Fibroblast of lung (primary cell): ENCODE measurements at regions not wholly inside any gene's neighbourhood (a gene's known extent, or its start where the extent isn't known, plus 50 kb on each side); places are given as distances from the start of the nearest gene placed in this dataset.

ENCODE experiments used
- EZH2 ChIP-seq: IDR thresholded peaks from 2 replicates; pipeline ENCODE4 v1.5.1; 2012; ENCODE audit warnings: low read length, control low read depth, mild to moderate bottlenecking; ENCODE audit errors: missing control alignments
- TF ChIP-seq, protein P1 (sequence below), 2 donors: IDR thresholded peaks in 1 of 2; conservative IDR thresholded peaks in 1 of 2; 1 replicate in 1 of 2; 2 replicates in 1 of 2; pipeline ENCODE4 v1.5.1; 2011 to 2012; ENCODE audit warnings: low read length in 2 of 2, control low read depth in 1 of 2, inconsistent platforms in 1 of 2, low read depth in 1 of 2, mild to moderate bottlenecking in 1 of 2

DNA sequence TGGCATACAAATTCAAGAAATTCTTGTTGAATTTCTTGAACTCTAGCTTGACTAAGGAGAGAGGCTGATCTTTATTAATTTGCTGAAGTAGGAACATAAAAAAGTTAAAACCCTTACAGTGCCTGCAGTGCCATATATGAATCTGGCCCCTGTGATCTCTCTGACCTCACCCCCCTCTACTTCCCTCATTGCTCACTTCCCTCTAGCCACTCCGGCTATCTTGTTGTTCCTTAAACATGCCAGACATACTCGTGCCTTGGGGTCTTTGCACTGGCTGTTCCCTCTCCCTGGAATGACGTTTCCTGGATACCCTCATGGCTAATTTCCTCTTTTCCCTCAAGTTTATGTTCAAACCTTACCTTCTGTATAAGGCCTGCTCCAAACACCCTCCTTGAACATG is 246.3 kb upstream of the SIX2 start:
- TF ChIP-seq, protein P1, sequence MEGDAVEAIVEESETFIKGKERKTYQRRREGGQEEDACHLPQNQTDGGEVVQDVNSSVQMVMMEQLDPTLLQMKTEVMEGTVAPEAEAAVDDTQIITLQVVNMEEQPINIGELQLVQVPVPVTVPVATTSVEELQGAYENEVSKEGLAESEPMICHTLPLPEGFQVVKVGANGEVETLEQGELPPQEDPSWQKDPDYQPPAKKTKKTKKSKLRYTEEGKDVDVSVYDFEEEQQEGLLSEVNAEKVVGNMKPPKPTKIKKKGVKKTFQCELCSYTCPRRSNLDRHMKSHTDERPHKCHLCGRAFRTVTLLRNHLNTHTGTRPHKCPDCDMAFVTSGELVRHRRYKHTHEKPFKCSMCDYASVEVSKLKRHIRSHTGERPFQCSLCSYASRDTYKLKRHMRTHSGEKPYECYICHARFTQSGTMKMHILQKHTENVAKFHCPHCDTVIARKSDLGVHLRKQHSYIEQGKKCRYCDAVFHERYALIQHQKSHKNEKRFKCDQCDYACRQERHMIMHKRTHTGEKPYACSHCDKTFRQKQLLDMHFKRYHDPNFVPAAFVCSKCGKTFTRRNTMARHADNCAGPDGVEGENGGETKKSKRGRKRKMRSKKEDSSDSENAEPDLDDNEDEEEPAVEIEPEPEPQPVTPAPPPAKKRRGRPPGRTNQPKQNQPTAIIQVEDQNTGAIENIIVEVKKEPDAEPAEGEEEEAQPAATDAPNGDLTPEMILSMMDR (conservative IDR thresholded peaks at IDR 0.05 in 1 of 2, IDR thresholded peaks at IDR 0.05 in 1 of 2; ENCODE audit: low read depth in 1 of 2, low read length in 2 of 2) = no peak
- no peak for TF ChIP-seq EZH2
